ENCODE measurements at regions not wholly inside any gene's neighbourhood (a gene's known extent, or its start where the extent isn't known, plus 50 kb on each side); places are given as distances from the start of the nearest gene placed in this dataset.
"Not testable (repeated sequence)": the region's sequence is repeated elsewhere in the genome, so short reads cannot be mapped to it uniquely, and the experiment has no call there.

DNA sequence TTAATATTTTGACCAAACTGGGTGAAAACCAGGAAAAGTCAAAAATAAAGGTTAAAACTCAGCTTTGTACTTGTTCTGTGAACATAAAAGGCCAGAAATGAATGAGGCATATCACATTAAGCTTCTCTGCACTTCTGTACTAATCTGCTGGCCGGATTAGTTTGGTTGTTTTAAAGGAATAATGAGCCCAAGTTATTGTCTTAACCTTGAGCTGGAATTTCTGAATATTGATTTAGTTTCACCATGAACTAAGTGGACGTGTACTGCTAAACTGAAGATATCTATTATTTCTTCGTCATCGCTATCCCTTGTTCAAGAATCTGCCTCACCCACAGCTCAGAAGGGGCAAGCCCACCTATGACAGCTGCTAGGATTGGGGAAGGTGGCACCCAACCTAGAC, 101.1 kb upstream of the FRMD4A start:
- CTCF ChIA-PET = no interaction called here
- POLR2A ChIA-PET = no interaction called here

DNA sequence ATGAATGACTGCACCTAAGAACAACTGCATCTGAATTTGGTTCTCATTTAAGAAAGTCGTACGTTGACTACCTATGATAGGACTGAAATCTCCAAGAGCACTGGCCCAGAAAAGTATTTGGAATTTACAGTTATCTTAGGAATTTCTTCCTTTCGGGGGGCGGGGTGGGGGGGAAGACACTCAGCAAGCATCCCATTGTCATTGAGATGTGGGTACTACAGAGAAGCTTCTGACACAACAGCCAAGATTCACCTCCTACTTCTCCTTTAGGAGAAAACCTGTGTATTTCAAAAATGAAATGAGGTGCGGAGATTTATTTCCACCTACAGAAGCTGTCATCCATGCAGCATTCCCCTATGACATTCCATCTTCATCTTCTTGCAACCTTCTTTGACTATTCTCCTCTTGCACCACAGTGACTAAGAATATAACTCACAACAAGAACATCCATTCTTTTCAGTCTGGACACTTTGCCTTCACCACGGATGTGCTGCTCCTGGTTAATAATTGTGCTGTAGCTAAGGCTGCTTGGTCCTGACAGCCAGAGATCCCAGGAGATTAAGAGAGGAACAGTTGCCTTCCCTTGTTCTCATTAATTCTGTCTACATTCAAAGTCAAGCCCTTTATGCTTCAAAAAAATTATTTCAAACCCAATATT, 98.4 kb upstream of the FRMD4A start:
- CTCF ChIA-PET = no interaction called here
- POLR2A ChIA-PET = no interaction called here

DNA sequence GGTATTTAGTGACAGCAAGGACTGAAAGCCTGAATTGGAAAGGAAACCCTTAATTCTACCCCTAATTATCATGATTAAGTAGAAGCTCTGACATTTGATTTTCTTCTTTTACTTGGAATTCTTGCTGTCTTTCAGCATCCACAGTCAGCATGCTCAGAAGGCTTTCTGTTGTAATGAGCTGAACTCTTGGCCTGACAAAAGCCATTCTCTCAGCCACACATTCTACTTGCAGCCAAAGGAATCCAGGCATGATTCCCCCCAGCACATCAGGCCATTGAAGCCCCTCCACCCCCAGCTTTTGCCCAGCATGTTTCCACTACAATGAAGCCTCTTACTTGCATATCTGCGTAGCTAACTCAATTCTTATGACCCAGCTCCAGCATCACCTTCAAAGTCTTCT, 94.3 kb upstream of the FRMD4A start:
- CTCF ChIA-PET = no interaction called here

DNA sequence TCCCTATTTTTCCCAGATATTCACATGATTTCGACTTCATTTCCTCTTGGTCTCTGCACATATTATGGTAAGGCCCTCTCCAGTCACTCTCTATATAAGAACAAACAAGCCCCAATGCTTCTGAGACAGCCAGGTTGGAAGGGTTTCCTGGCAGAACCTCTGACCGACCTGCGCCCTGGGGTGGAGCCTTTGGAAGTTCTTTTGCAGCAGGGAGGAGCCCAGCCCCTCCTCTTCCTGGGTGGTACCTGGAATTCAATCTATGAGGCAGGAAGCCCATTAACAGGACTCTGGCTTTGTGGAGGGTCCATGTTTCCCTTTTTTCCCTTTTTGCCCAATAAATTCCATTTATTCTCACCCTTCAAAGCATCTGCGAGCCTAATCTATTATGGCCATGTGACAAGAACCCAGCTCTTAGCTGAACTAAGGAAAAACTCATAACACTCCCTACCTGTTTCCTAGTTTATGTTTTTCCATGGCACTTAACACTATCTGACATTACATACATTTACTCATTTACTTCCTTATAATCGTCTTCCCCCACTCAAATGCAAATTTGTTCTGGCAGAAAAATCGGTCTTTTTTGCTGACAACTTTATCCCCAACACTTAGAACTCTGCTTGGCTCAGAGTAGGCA, 92.5 kb upstream of the FRMD4A start:
- CTCF ChIA-PET = no interaction called here
- POLR2A ChIA-PET = no interaction called here

More for the DNA sequence above, 94.3 kb upstream of the FRMD4A start:
- POLR2A ChIA-PET = no interaction called here

DNA sequence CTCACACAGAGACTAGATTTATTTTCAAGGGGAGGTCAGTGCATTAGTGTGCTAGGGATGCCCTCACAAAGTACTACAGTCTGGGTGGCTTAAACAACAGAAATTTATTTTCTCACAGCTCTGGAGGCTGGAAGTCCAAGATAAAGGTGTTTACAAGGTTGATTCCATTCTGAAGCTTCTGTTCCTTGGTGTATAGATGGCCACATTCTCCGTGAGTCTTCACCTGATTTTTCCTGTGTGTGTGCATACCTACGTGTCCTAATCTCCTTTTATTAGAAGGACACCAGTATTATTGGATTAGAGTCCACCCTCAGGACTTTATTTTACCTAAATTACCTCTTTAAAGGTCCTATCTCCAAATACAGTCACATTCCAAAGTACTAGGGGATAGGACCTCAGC, 91.7 kb upstream of the FRMD4A start:
- ChIA-PET CTCF (no interaction called here), POLR2A (no interaction called here)

DNA sequence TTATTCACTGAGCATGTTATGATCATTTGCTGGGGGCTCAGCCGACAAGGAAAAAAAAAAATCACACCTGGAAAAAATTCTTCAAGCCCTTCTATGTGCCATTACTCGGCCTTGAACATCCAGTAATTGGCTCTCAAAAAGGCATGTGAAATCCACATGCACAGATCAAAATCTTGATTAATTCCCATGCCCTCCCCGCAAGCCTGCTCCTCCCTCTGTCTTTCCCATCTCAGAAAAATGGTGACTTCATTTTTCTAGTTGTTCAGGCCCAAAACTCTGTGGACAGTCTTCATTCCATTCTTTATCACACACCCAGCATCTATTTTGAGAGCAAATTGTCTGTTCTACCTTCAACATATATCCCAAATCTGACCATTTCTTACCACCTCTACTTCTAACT, 91.2 kb upstream of the FRMD4A start:
- ChIA-PET POLR2A (interaction anchor here (0.6 kb wide), 1 partner anchor 702 kb away, joined by 13 read pairs; no protein-coding TSS in a partner anchor), CTCF (no interaction called here)

DNA sequence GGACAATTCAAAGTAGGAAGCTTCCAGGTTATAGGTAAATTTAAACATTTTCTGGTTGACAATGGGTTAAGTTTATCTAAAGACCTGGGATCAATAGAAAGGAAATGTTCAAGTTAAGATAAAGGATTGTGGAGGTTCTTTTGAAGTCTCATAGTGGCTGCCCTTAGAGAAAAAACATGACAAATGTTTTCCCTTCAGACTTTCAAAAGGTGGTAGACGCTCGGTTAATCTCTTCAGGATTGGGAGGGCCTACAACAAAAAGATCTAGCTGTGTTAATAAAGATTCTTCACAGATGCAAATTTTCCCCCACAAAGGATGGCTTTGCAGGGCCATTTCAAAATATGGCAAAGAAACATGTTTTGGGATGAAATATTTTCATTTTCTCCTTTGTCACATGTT, 86.6 kb upstream of the FRMD4A start:
- CTCF ChIA-PET, POLR2A ChIA-PET: not testable (repeated sequence)

DNA sequence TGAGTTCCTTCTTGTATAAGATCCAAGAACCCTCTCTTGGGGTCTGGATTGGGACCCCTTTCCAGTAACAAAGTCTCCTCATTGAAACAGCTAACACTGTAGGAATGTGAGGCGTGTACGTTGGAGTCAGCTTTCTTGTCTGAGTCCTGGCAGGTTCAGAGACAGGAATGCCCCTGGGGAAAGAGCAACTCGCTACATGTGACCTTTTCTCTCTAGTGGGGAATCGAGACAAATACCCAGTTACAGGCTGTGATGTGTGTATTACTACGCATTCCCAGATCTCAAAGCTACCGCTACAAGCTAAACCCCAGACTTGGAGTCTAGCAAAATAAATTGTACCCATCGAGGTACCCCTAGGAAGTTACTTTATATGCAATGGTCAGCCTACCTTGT, 85.6 kb upstream of the FRMD4A start:
- CTCF ChIA-PET = no interaction called here
- POLR2A ChIA-PET = no interaction called here

DNA sequence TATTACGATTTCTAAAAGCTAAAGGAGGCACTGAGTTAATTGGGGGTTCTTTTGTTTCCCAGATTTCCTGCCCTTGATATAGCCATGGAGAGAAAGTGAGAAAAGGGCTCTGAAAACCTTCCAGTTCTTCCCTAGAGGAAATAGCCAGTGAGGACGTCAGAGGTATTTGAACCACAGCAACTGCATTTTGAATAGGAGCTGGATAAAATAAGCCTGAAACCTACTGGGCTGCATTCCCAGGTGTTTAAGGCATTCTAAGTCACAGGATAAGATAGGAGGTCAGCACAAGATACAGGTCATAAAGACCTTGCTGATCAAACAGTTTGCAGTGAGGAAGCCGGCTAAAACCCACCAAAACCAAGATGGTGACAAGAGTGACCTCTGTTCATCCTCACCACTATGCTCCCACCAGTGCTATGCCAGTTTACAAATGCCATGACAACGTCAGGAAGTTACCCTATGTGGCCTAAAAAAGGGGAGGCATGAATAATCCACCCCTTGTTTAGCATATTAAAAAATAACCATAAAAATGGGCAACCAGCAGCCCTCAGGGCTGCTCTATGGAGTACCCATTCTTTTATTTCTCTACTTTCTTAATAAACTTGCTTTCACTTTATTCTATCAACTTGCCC, 85.1 kb upstream of the FRMD4A start:
- POLR2A ChIA-PET = no interaction called here
- CTCF ChIA-PET = no interaction called here

DNA sequence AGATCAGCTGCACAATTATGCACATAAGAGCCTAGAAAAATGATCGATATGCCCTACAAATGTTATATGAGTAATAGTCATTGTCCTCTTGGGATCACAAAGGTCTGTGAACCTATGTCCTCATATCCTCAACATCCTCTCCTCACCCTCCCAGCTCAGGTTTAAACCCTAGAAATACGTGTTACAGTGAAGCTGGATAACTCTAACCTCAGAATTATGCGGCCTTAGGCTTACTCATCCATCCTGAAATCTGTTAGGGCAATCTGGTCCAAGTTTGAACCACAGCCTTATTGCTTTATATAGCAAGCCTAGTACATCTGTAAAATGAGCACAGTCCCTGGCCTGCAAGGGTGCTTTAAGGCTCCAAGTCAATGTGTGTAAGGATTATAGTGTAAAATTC, 84.2 kb upstream of the FRMD4A start:
- ChIA-PET CTCF (no interaction called here), POLR2A (no interaction called here)

DNA sequence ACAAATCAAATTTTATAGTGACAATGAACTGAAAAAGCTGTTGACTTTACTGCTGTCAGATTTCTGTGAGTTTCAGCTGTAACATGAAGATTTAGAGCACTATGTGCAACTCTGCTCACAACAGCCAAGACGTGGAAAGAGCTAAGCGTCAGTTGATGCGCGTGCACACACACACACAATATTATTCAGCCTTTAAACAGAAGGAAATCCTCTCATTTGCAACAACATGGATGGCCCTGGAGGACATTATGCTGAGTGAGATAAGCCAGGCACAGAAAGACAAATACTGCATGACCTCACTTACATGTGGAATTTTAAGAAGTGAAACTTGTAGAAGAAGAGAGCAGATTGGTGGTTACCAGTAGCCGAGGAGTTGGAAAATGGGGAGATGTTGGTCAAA, 82.8 kb upstream of the FRMD4A start:
- ChIA-PET POLR2A (no interaction called here), CTCF (no interaction called here)

DNA sequence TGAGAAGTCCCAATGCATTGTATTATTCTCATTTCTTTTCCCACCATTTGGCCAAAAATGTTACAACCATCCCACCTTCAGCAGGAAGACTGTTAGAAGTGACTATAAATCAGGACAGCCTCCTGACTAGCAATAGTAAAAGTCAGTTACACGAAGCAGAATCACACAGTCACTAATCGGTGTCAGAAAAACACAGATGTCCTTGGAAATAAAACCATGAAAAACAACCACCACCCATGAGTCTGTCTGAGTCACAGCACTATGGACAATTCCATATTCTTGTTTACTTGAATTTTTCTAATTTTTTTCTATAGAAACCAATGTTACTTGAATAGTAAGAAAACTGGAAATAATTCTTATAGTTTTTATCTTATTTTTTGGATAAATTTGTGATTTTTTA, 81.9 kb upstream of the FRMD4A start:
- POLR2A ChIA-PET = no interaction called here
- CTCF ChIA-PET = interaction anchor here (1.2 kb wide), 1 partner anchor 22 kb away, joined by 3 read pairs; no protein-coding TSS in a partner anchor

DNA sequence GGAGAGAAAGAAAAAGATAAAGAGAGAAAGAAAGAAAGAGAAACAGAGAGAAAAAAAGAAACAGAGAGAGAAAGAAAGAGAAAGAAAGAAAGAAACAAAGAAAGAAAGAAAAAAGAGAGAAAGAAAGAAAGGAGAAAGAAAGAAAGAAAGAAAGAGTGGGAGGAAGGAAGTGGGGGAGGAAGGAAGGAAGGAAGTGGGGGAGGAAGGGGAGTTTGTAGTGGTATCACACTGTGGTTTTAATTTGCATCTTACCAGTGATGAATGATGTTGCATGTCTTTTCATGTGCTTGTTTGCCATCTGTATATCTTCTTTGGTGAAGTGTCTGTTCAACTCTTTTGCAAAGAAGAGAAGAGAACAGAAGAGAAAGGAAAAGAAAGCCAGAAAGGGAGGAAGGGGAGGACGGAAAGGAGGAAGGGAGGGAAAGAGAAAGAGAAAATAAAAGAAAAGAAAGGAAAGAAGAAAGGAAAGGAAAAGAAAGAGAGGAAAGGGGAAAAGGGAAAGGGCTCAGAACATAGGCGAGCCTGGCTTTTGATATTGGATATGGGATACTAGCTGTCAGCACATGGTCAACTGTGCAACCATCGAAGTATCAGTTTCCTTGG, 79.2 kb upstream of the FRMD4A start:
- POLR2A ChIA-PET = no interaction called here

DNA sequence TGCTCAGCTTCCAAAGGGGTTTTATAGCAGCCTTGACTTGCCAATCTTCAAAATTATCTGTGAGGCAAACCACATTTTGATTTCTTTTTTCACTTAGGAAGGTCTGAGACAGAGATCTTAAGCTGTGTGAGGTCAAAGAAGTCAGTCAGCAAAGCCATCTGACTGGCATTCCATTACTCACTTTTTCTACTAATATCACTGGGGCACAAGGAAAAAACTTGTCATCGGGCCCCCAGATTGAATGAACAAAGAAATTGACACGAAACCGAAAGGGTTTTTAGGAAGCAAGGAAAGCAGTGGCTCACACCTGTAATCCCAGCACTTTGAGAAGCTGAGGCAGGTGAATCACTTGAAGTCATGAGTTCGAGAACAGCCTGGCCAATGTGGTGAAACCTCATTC, 78.5 kb upstream of the FRMD4A start:
- CTCF ChIA-PET = interaction anchor here (1.4 kb wide), 1 partner anchor 18 kb away, joined by 3 read pairs; no protein-coding TSS in a partner anchor
- POLR2A ChIA-PET = no interaction called here

More for the DNA sequence above, 79.2 kb upstream of the FRMD4A start:
- CTCF ChIA-PET = interaction anchor here (1.4 kb wide), 1 partner anchor 18 kb away, joined by 3 read pairs; no protein-coding TSS in a partner anchor

DNA sequence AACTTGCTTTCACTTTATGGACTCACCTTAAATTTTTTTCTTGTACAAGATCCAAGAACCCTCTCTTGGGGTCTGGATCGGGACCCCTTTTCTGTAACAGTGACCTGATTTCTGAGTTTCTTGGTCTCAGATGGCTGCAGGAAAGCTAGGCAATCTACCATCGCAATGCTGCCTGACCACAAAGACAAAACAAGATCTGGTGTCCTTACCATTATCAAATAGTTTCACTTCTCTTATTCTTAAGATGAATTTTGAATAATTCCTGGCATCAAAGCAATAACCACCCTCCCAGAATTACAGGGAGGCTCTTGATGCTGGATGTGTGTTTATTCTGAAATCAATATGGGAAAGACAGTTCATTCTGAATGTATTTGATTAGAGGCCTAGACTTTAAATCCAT, 77.4 kb upstream of the FRMD4A start:
- ChIA-PET POLR2A (no interaction called here), CTCF (no interaction called here)

DNA sequence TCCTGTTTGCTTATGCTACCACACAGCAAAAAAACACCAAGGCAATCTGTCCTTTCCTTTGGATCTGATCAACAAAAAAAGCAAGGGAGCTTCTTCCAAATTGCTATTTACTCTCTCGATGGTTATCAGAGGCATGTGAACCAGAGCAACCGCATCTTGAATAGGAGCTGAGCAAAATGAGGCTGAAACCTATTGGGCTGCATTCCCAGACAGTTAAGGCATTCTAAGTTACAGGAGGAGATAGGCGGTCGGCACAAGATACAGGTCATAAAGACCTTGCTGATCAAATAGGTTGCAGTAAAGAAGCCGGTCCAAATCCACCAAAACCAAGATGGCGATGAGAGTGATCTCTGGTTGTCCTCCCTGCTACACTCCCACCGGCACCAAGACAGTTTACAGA, 76.8 kb upstream of the FRMD4A start:
- ChIA-PET CTCF (no interaction called here), POLR2A (no interaction called here)

DNA sequence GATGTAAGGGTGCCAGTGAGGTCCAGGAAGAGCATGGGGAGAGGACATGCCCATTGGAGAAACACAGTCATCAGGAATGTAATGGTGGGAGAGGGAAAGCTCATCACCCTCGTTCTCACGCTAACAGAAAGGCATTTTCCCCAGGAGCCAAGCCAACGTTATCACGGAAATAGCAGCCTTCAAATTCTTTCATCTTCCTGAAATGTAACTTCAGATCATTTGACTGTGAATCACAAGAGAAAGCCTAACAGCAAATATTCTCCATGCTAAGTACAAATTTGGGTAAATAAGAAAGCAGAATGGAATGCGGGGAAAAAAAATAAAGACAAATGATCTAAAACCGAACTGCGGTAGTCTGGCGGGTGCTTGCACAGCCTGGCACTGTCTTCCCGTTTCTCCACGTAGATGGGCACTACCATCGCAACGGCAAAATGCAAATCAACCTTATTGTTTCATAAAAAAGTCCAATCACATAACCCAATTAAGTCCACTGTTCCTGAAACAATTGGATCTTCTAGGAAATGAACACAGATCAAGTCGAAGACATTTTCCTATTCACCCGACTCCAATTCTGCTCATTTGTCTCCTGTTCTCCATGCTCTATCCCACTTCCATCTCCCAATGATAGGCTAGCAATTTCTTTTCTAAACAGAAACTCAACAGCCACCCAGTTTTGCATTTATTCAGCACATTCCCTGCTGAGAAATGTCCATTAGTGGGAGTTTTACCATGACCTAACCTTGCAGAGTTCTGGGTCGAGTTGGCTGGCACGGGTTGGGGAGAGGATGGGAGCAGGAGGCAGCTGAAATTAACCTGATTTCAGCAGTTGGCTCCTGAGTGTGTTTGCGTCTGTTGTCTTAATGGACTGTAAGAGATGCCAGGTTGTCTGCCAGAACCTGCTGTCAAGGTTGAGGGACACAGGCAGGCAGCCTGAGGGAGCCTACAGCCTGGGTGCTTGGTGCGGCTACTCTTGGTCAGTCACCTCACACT, 74.6 kb upstream of the FRMD4A start:
- POLR2A ChIA-PET = no interaction called here
- CTCF ChIA-PET = interaction anchor here (0.5 kb wide), 1 partner anchor 40 kb away, joined by 3 read pairs; no protein-coding TSS in a partner anchor

DNA sequence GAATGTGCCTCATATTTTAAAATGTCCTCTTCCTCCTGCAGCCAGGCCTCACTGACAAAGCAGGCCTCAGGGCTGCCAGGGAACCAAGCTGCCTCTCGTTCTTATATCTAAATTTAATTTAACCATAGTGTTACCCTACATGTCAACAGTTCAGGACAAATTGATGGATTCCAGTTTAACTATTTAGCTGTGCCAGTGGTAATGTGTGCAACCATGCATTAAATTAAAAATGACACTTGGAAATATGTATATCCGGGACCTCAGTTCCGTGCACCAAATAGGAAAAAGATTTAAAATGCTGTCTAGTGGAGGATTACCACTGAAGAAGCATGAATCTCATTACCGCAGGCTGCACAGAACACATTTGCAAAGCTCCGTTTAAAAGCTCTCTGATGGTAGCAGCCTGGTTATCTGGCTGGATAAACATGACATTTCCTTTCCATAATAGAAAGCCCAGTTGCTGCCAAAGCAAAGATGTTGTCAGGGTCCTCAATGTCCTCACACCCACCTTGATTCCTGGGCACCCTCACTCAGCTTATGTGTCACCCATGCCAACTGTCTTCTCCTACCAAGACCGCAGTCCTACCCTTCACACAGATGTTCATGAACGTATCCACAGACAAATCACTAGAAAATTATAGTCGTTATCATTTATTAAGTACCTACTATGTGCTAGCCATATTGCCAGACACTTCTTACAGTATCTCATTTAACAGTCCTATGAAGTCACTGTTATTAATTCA, 73.3 kb upstream of the FRMD4A start:
- POLR2A ChIA-PET = no interaction called here
- CTCF ChIA-PET = no interaction called here

DNA sequence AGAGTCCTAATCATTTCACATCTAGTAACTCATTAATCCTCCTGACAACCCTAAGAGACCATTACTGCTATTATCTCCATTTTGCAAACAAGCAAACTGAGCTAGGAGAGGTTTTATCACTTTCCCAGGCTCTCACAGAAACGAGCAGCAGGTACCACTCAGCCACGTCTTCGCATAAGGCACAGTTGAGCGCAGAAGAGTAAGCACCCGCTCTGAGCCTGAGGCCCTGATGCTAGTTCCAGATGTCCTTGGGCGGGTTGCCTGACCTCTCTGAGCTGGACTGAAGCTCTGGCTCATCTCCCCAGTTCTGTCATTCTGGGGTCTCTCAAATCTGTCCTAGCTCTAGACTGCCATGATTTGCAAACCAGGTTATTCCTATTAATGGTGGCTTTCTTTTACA, 72.6 kb upstream of the FRMD4A start:
- ChIA-PET CTCF (no interaction called here), POLR2A (no interaction called here)

Data from activated CD8-positive, alpha-beta memory T cell treated with anti-CD3 and anti-CD28 coated beads for 36 hours (primary cell).